ENCODE measurements at regions not wholly inside any gene's neighbourhood (a gene's known extent, or its start where the extent isn't known, plus 50 kb on each side); places are given as distances from the start of the nearest gene placed in this dataset.

DNA sequence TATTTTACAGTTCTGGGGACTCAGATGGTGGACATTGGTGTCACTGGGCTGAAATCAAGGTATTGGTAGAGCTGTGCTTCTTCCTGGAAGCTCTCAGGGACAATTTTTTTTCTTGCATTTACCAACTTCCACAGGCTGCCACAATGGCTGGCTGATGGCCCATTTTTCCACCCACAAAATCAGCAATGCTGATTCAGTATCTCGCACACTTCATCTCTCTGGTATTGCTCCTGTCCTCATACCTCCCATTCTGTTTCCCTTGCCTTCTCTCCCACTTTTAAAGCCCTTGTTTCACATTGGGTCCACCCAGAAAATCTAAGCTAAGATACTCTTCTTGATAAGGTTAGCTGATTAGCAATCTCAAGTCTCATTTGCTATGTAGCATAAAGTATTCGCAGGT lies 530.9 kb upstream of the POM121L12 start:
- TF ChIP-seq, protein P1, sequence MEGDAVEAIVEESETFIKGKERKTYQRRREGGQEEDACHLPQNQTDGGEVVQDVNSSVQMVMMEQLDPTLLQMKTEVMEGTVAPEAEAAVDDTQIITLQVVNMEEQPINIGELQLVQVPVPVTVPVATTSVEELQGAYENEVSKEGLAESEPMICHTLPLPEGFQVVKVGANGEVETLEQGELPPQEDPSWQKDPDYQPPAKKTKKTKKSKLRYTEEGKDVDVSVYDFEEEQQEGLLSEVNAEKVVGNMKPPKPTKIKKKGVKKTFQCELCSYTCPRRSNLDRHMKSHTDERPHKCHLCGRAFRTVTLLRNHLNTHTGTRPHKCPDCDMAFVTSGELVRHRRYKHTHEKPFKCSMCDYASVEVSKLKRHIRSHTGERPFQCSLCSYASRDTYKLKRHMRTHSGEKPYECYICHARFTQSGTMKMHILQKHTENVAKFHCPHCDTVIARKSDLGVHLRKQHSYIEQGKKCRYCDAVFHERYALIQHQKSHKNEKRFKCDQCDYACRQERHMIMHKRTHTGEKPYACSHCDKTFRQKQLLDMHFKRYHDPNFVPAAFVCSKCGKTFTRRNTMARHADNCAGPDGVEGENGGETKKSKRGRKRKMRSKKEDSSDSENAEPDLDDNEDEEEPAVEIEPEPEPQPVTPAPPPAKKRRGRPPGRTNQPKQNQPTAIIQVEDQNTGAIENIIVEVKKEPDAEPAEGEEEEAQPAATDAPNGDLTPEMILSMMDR (IDR thresholded peaks at IDR 0.05; ENCODE audit: insufficient read depth, low read depth, low read length), result no peak
- no peak overlapping the region for H3K4me3 ChIP-seq (ENCODE audit: low read depth, low read length)
- no peak for DNase-seq (ENCODE audit: low read depth)

DNA sequence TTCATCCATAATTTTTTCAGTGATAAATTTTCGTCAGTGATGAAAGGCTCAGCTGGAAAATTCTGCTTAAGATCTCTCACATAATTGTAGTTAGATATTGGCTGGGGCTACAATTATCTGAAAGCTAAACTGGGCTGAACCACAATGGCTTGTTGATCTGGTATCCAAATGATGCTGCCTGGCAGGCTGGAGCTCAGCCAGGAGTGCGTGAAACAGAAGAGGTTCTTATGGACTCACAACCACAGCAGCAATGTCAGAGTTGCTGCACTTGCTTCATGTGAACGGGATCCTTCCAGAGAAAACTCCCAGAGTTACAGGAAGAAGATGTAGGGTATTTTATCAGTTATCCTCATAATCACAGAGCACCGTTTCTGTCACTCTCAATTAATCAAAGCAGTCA lies 533.2 kb upstream of the POM121L12 start:
- no peak overlapping the region for H3K4me3 ChIP-seq (ENCODE audit: low read depth, low read length)
- no peak for DNase-seq (ENCODE audit: low read depth)
- TF ChIP-seq, protein P1 (IDR thresholded peaks at IDR 0.05; ENCODE audit: insufficient read depth, low read depth, low read length), result no peak

DNA sequence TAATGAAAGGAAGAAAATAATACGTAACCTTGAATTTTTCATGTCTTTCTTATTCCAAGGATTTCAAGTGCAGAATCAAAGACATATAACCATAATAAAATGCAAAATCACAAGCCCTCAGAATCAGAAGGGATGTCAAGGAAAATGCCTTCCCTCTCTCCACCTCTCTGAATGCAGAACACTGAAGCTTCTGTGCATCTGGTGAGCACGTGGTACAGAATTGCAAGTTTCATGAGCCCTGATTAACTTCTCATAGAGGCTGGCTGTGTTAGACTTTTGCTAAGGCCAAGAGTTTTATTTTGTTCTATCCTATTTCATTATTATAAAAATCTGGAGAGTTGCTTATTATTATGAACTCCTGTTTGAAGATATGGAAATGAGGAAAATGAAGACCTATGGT lies 533.7 kb upstream of the POM121L12 start:
- TF ChIP-seq, protein P1 (IDR thresholded peaks at IDR 0.05; ENCODE audit: insufficient read depth, low read depth, low read length), result no peak
- H3K4me3 ChIP-seq (ENCODE audit: low read depth, low read length), result no peak overlapping the region
- no peak for DNase-seq (ENCODE audit: low read depth)

DNA sequence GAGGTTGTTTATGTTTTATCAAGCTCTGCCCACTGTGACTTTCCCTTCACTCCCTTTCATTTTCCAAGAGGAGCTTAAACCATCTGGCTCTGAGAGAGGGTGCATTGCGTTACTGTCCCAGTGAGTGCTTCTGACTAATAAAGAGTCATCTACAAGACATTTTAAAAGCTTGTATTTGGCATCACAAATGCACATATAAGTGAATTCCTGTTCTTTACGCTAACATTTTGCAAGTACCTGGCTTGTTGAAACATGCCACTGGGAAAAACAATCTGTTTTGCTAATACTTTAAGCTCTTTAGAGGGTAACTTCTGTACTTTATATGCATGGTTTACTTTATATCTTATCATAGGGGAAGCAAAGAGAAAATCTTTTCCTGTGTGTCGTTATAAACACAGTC lies 534.6 kb upstream of the POM121L12 start:
- peak; percentile 10 for DNase-seq (ENCODE audit: low read depth)
- TF ChIP-seq, protein P1 (IDR thresholded peaks at IDR 0.05; ENCODE audit: insufficient read depth, low read depth, low read length), result no peak
- no peak overlapping the region for H3K4me3 ChIP-seq (ENCODE audit: low read depth, low read length)

DNA sequence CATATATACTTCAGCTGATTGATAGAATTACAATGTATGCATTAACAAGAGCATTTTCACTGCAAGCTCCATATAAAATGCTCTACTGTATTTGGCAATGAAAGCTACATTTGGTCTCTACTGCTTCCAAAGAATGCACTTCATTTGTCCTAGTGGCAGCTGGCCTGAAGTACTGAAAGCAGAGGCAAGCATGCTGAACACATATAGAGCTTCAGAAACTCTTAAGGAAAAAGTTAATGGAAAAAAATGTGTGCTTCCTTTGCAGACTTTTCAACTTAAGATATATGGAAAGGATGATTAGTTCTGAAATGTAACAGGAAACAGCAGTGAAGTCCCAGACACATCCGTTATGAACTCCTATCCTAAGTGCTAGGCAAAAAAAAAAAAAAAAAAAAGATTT lies 537.1 kb upstream of the POM121L12 start:
- no peak for DNase-seq (ENCODE audit: low read depth)
- TF ChIP-seq, protein P1 (IDR thresholded peaks at IDR 0.05; ENCODE audit: insufficient read depth, low read depth, low read length), result no peak
- H3K4me3 ChIP-seq (ENCODE audit: low read depth, low read length), result no peak overlapping the region

DNA sequence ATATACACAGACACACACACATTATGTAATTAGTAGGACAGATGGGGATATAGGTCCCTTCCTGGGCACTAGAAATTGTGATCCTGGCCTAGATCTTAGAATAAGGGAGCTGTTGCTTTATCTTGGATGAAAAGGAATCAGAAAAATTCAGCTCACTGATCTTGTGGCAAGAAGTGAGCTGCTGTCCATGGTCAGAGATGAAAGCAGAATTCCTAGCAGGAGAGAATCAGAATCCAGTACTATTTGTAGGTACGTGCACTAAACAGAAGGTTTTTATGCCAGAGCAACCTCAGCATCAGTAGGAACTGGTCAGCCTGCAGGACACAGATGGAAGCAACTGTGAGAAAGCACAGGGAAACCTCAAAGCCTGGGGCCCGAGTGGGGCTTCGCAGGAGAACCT lies 549.2 kb upstream of the POM121L12 start:
- DNase-seq (ENCODE audit: low read depth), result no peak
- TF ChIP-seq, protein P1 (IDR thresholded peaks at IDR 0.05; ENCODE audit: insufficient read depth, low read depth, low read length), result no peak
- no peak overlapping the region for H3K4me3 ChIP-seq (ENCODE audit: low read depth, low read length)

DNA sequence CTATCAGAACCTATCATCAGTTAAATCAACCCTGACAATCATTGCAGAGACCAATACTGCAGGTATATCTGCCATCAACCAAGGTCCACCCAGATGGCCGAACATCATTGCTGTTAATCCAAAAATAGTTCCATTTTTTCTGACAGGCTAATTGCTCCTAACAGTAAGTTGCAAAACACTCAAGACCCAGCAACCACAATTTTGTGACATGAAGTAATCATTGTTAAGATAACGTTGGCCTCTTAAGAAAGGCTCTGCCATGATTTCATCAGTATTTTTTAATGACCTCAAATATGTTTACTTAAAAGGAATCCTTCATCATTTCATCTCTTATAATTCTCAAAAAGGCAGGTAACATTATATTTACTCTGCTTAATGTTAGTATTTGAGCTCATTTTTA lies 553.4 kb upstream of the POM121L12 start:
- peak; percentile 4 for DNase-seq (ENCODE audit: low read depth)
- H3K4me3 ChIP-seq (ENCODE audit: low read depth, low read length), result no peak overlapping the region
- TF ChIP-seq, protein P1 (IDR thresholded peaks at IDR 0.05; ENCODE audit: insufficient read depth, low read depth, low read length), result no peak

Data from fibroblast of villous mesenchyme (primary cell).